Activated CD4-positive, alpha-beta T cell treated with anti-CD3 and anti-CD28 coated beads for 36 hours (primary cell): ENCODE measurements at regions not wholly inside any gene's neighbourhood (a gene's known extent, or its start where the extent isn't known, plus 50 kb on each side); places are given as distances from the start of the nearest gene placed in this dataset.
"Not testable (repeated sequence)": the region's sequence is repeated elsewhere in the genome, so short reads cannot be mapped to it uniquely, and the experiment has no call there.

Experiments
- ATAC-seq: fragments of 200-7000 bp; cut with Tn5 transposase; one replicate; pipeline ENCODE4 v1.10.0; 2021; ENCODE audit warnings: mild to moderate bottlenecking, moderate library complexity
- CTCF ChIA-PET: fragments of 350-600 bp; sonication (Branson Sonifier 250); formaldehyde crosslinking; loops from one replicate; lab custom pipeline; 2021; ENCODE audit warnings: antibody characterized with exemption; lab: Charles Lee
- POLR2A ChIA-PET: fragments of 350-600 bp; sonication (Branson Sonifier 250); formaldehyde crosslinking; loops from one replicate; lab custom pipeline; 2021; ENCODE audit warnings: antibody characterized with exemption, inconsistent platforms; lab: Charles Lee
- DNase-seq: peaks from one replicate; pipeline ENCODE4 v3.0.0-alpha.2; 2020
- H3K27ac Mint-ChIP-seq: one replicate; pipeline ENCODE4 v1.8.0; 2021; ENCODE audit warnings: mixed read lengths
- H3K27me3 Mint-ChIP-seq: one replicate; pipeline ENCODE4 v1.8.0; 2021; ENCODE audit warnings: mixed read lengths
- H3K36me3 Mint-ChIP-seq: one replicate; pipeline ENCODE4 v1.8.0; 2021; ENCODE audit warnings: low read depth, mixed read lengths
- H3K4me1 Mint-ChIP-seq: one replicate; pipeline ENCODE4 v1.8.0; 2021; ENCODE audit warnings: mixed read lengths
- H3K4me3 Mint-ChIP-seq: one replicate; pipeline ENCODE4 v1.8.0; 2021; ENCODE audit warnings: mild to moderate bottlenecking, moderate library complexity, mixed read lengths
- H3K9me3 Mint-ChIP-seq: one replicate; pipeline ENCODE4 v1.8.0; 2021; ENCODE audit warnings: low read depth, mixed read lengths
- intact Hi-C, 2 experiments: fragments of 100-400 bp; cut with DNase I in 1 of 2; cut with micrococcal nuclease in 1 of 2; formaldehyde crosslinking; loops; one replicate each; pipeline versions ENCODE4 v1.14.2 to v1.15.1; 2022 to 2024; cut with DNase I, micrococcal nuclease

DNA sequence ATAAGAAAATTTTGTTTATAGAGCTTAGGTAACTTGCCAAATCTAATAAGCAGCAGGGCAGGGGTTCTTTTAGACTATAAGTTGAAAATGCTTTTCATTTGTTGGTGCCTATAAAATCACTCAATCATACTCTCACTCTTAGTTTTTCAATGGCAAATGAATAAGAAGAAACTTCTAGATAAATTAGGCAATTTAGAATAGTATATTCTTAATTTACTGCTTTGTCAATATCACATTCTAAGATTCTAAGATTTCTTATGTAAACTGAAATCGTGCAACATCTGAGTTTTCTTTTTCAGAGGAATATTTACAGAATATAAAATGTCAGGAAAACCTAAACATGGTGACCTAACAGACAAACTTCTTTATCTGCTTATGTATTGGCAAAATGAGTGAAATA is 849.0 kb downstream of the DTWD2 start:
- ChIA-PET CTCF (interaction anchor here (0.6 to 1.5 kb wide), 2 partner anchors 10 to 39 kb away, joined by 3 to 4 read pairs; no protein-coding TSS in a partner anchor), POLR2A (no interaction called here)
- no peaks in the 10 kb centered on the region for H3K36me3 Mint-ChIP-seq
- no peaks in the 10 kb centered on the region for H3K9me3 Mint-ChIP-seq
- DNase-seq = no peak
- H3K27ac Mint-ChIP-seq = no peak overlapping the region
- no peak overlapping the region for H3K4me3 Mint-ChIP-seq
- no peaks in the 10 kb centered on the region for H3K27me3 Mint-ChIP-seq
- no peak for ATAC-seq
- H3K4me1 Mint-ChIP-seq = no peaks in the 10 kb centered on the region
- intact Hi-C loops = no loop called here

GRCh38 chr5:118126159-118126558 is 862.2 kb downstream of the DTWD2 start:
- ATAC-seq (no peak), DNase-seq (no peak)
- H3K36me3 Mint-ChIP-seq = no peaks in the 10 kb centered on the region
- H3K9me3 Mint-ChIP-seq = peaks cover 7% of the 10 kb centered on the region
- CTCF ChIA-PET = no interaction called here
- H3K4me3 Mint-ChIP-seq = no peak overlapping the region
- POLR2A ChIA-PET = no interaction called here
- intact Hi-C loops = no loop called here
- H3K27me3 Mint-ChIP-seq = peaks cover 2% of the 10 kb centered on the region
- no peaks in the 10 kb centered on the region for H3K4me1 Mint-ChIP-seq
- H3K27ac Mint-ChIP-seq = no peak overlapping the region

DNA sequence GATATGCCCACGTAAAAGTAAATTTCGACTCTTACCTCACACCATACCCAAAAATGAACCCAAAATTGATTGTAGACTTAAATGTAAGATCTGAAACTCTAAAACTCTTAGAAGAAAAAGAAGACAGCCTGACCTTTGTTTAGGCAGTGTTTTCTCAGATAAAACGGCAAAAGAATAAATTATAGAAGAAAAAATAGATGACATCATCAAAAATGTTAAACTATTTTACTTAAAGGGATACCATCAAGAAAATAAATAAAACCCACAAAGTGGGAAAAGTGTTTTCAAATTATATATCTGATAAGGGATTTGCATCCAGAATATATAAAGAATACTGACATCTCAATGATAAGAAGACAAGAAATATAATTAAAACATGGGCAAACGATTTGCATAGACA is 862.7 kb downstream of the DTWD2 start:
- intact Hi-C loops = no loop called here
- Mint-ChIP-seq H3K27ac (no peak overlapping the region), H3K4me1 (no peaks in the 10 kb centered on the region), H3K4me3 (no peak overlapping the region), H3K9me3 (peaks cover 8% of the 10 kb centered on the region), H3K36me3 (no peaks in the 10 kb centered on the region), H3K27me3 (peaks cover 2% of the 10 kb centered on the region)
- POLR2A ChIA-PET = no interaction called here
- ATAC-seq (no peak), DNase-seq (no peak)
- CTCF ChIA-PET = no interaction called here

- DNase-seq (no peak), ATAC-seq (no peak)
- Mint-ChIP-seq H3K9me3 (peaks cover 12% of the 10 kb centered on the region), H3K36me3 (no peaks in the 10 kb centered on the region), H3K27ac (no peak overlapping the region), H3K4me1 (no peaks in the 10 kb centered on the region), H3K27me3 (peaks cover 2% of the 10 kb centered on the region), H3K4me3 (no peak overlapping the region)
- POLR2A ChIA-PET = no interaction called here
- intact Hi-C loops = no loop called here
- CTCF ChIA-PET = no interaction called here
Observed at GRCh38 chr5:118121258-118121657, 867.1 kb downstream of the DTWD2 start.

DNA sequence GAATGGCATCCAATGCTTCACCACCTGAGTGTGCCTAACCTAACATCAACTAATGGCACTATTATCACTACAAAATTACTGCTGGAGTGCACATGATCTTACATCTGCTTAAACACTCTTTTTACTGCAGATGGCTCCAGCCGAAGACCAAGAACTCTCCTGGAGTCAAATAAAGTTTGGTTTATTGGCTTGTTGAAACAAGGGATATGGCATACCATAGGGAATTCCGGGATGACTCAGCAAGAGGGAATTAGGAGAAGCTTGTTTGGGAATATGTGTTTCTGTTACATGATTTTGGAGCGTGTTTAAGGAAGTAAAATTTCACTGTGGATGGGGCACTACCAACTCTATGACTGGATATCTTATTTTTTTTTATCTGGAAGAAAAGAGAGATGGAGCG is 872.6 kb downstream of the DTWD2 start:
- H3K36me3 Mint-ChIP-seq = peaks cover 2% of the 10 kb centered on the region
- POLR2A ChIA-PET = no interaction called here
- CTCF ChIA-PET = no interaction called here
- intact Hi-C loops = no loop called here
- peaks cover 11% of the 10 kb centered on the region for H3K9me3 Mint-ChIP-seq
- ATAC-seq = no peak
- no peaks in the 10 kb centered on the region for H3K27me3 Mint-ChIP-seq
- no peak for DNase-seq
- H3K4me3 Mint-ChIP-seq = no peak overlapping the region
- H3K4me1 Mint-ChIP-seq = no peaks in the 10 kb centered on the region
- no peak overlapping the region for H3K27ac Mint-ChIP-seq

GRCh38 chr5:118111956-118112355 is 876.4 kb downstream of the DTWD2 start:
- intact Hi-C loops = no loop called here
- DNase-seq = no peak
- ChIA-PET CTCF (no interaction called here), POLR2A (no interaction called here)
- Mint-ChIP-seq H3K27me3 (no peaks in the 10 kb centered on the region), H3K36me3 (peaks cover 2% of the 10 kb centered on the region), H3K9me3 (peaks cover 12% of the 10 kb centered on the region), H3K4me3 (no peak overlapping the region), H3K4me1 (no peaks in the 10 kb centered on the region), H3K27ac (no peak overlapping the region)
- ATAC-seq = no peak

DNA sequence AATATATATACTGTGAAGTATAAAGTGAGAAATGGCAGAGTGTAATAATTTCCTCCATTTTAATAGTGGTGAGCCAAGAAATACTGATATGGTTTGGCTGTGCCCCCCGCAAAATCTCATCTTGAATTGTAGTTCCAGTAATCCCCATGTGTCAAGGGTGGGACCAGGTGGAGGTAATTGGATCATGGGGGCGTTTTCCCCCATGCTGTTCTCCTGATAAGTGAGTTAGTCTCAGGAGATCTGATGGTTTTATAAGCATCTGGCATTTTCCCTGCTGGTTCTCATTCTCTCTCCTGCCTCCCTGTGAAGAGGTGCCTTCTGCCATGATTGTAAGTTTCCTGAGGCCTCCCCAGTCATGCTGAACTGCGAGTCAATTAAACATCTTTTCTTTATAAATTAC is 881.1 kb downstream of the DTWD2 start:
- DNase-seq, CTCF ChIA-PET, intact Hi-C loops, ATAC-seq, H3K4me1 Mint-ChIP-seq, H3K27me3 Mint-ChIP-seq, H3K9me3 Mint-ChIP-seq, H3K4me3 Mint-ChIP-seq, H3K27ac Mint-ChIP-seq, H3K36me3 Mint-ChIP-seq: not testable (repeated sequence)
- POLR2A ChIA-PET = interaction anchor here (0.5 kb wide), 1 partner anchor 357 kb away, joined by 3 read pairs; no protein-coding TSS in a partner anchor

- no peak overlapping the region for H3K27ac Mint-ChIP-seq
- no peak overlapping the region for H3K4me3 Mint-ChIP-seq
- POLR2A ChIA-PET = no interaction called here
- intact Hi-C loops = no loop called here
- H3K4me1 Mint-ChIP-seq = no peaks in the 10 kb centered on the region
- no peak for ATAC-seq
- no peaks in the 10 kb centered on the region for H3K27me3 Mint-ChIP-seq
- no peaks in the 10 kb centered on the region for H3K36me3 Mint-ChIP-seq
- CTCF ChIA-PET = interaction anchor here (1.5 kb wide), 1 partner anchor 84 kb away, joined by 3 read pairs; no protein-coding TSS in a partner anchor
- H3K9me3 Mint-ChIP-seq = peaks cover 3% of the 10 kb centered on the region
- DNase-seq = no peak
Observed at GRCh38 chr5:118098716-118099115, 889.6 kb downstream of the DTWD2 start.

DNA sequence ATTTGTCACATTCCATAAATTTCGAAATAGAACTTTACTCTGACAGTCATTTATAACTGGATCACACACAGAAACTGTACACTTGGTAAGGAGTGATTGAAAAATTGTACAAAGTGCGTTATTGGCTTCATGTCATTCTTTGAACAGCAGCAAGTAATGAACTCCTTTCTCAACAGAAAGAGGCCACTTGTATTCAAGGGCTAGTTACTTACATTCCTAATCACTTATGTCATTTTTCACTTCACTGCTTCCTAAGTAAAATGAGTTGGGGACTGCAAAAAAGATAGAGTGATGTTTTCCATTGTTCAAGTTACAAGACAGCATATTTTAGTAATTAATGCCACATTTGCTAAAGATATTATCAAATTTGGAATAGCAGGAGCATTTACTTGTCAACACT is 893.2 kb downstream of the DTWD2 start:
- ATAC-seq = no peak
- POLR2A ChIA-PET = no interaction called here
- CTCF ChIA-PET = interaction anchor here (0.7 kb wide), 1 partner anchor 241 kb away, joined by 3 read pairs; no protein-coding TSS in a partner anchor
- Mint-ChIP-seq H3K27ac (no peak overlapping the region), H3K9me3 (peaks cover 6% of the 10 kb centered on the region), H3K27me3 (no peaks in the 10 kb centered on the region), H3K4me1 (no peaks in the 10 kb centered on the region), H3K4me3 (no peak overlapping the region), H3K36me3 (no peaks in the 10 kb centered on the region)
- intact Hi-C loops = no loop called here
- DNase-seq = no peak

DNA sequence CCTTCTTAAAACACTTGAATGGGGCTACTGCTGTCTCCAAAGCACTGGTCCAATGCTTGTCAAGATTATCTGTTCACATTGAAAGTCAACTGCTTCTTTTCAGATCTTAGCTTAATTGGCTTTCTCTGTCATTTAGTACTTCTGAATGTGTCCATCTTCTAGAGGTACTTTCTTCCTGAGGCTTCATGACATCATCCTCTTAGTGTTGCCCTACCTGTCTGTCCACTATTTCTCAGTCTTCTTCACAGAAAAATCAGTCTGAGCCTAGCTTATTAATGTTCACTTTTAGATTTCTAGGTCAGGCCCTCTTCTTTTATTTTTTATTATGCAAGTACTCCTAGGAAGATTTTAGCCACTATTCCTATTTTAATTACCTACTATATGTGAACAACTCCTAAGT is 899.9 kb downstream of the DTWD2 start:
- intact Hi-C loops = no loop called here
- no peaks in the 10 kb centered on the region for H3K27me3 Mint-ChIP-seq
- H3K9me3 Mint-ChIP-seq = peaks cover 5% of the 10 kb centered on the region
- no peaks in the 10 kb centered on the region for H3K4me1 Mint-ChIP-seq
- H3K27ac Mint-ChIP-seq = no peak overlapping the region
- H3K4me3 Mint-ChIP-seq = no peak overlapping the region
- no peaks in the 10 kb centered on the region for H3K36me3 Mint-ChIP-seq
- DNase-seq (no peak), ATAC-seq (no peak)
- ChIA-PET POLR2A (interaction anchor here (0.5 kb wide), 1 partner anchor 13 kb away, joined by 3 read pairs; no protein-coding TSS in a partner anchor), CTCF (no interaction called here)

DNA sequence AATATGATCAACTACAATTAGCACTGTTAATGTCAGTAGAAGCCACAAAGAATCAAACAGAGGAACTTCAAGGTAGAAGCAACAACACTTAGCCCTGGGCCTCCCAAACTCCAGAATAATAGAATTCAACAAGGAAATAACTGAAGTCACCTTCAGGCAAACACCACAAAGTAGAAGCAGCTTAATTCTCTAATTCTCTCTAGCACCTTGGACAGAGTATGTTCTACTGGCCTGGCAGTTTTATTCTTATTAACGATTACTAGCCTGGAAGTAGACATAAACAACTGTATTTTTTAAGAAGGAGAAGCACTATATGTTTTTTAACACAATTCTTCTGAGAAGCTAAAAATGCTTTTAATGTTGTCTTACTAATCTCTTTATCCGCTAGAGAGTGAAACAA is 911.9 kb downstream of the DTWD2 start:
- intact Hi-C loops = no loop called here
- CTCF ChIA-PET = no interaction called here
- Mint-ChIP-seq H3K4me3 (no peak overlapping the region), H3K27ac (no peak overlapping the region), H3K36me3 (no peaks in the 10 kb centered on the region), H3K4me1 (no peaks in the 10 kb centered on the region), H3K27me3 (no peaks in the 10 kb centered on the region), H3K9me3 (peaks cover 5% of the 10 kb centered on the region)
- POLR2A ChIA-PET = no interaction called here
- DNase-seq = no peak
- ATAC-seq = no peak

DNA sequence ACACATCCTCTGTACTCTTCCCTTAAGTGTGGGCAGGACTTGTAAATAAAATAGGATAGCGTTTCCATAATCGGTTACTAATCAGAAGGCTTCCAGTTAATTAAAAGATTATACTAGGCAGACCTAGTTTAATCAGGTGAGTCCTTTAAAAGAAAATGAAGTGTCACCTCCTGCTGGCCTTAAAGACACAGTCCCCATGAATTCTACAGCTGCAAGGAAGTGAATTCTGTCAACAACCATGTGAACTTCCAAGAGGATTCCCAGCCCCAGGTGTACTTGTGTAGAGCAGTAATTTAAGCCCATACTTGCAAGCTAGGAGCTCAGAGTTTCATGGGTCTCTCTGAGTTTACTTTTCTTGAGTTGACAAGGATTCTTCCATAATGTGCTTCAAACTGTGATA is 918.3 kb downstream of the DTWD2 start:
- Mint-ChIP-seq H3K36me3 (no peaks in the 10 kb centered on the region), H3K4me3 (no peak overlapping the region), H3K9me3 (peaks cover 3% of the 10 kb centered on the region), H3K27me3 (no peaks in the 10 kb centered on the region), H3K4me1 (no peaks in the 10 kb centered on the region), H3K27ac (no peak overlapping the region)
- ChIA-PET POLR2A (no interaction called here), CTCF (no interaction called here)
- ATAC-seq (no peak), DNase-seq (no peak)
- intact Hi-C loops = no loop called here

- no peak for ATAC-seq
- H3K4me3 Mint-ChIP-seq = no peak overlapping the region
- ChIA-PET POLR2A (no interaction called here), CTCF (no interaction called here)
- no peak for DNase-seq
- H3K27ac Mint-ChIP-seq = no peak overlapping the region
- H3K27me3 Mint-ChIP-seq = no peaks in the 10 kb centered on the region
- H3K9me3 Mint-ChIP-seq = peaks cover 4% of the 10 kb centered on the region
- intact Hi-C loops = no loop called here
- H3K4me1 Mint-ChIP-seq = no peaks in the 10 kb centered on the region
- H3K36me3 Mint-ChIP-seq = no peaks in the 10 kb centered on the region
Observed at GRCh38 chr5:118069452-118069851, 918.9 kb downstream of the DTWD2 start.
